HUES48 (cell line): ENCODE measurements at regions not wholly inside any gene's neighbourhood (a gene's known extent, or its start where the extent isn't known, plus 50 kb on each side); places are given as distances from the start of the nearest gene placed in this dataset.

Source experiments
- H3K27ac ChIP-seq: one replicate; pipeline ENCODE4 v1.7.0; 2013; ENCODE audit warnings: low read depth, low read length, inconsistent platforms
- H3K27me3 ChIP-seq: 2 replicates; pipeline ENCODE4 v1.6.1; 2013; ENCODE audit warnings: mild to moderate bottlenecking, low read length; ENCODE audit not compliant: control insufficient read depth, insufficient read depth
- H3K36me3 ChIP-seq: 2 replicates; pipeline ENCODE4 v1.6.1; 2013; ENCODE audit warnings: low read length; ENCODE audit not compliant: control insufficient read depth, insufficient read depth
- H3K4me1 ChIP-seq: 2 replicates; pipeline ENCODE4 v1.6.1; 2013; ENCODE audit warnings: mild to moderate bottlenecking, low read length; ENCODE audit not compliant: control insufficient read depth, insufficient read depth
- H3K4me3 ChIP-seq: 2 replicates; pipeline ENCODE4 v1.5.1; 2013; ENCODE audit warnings: mild to moderate bottlenecking, low read depth, low read length
- H3K9ac ChIP-seq: 2 replicates; pipeline ENCODE4 v1.6.1; 2013; ENCODE audit warnings: mild to moderate bottlenecking, low read depth, low read length, moderate library complexity
- H3K9me3 ChIP-seq: 2 replicates; pipeline ENCODE4 v1.6.1; 2013; ENCODE audit warnings: low read length; ENCODE audit not compliant: control insufficient read depth, insufficient read depth

- no peak overlapping the region for H3K27ac ChIP-seq
- no peaks in the 10 kb centered on the region for H3K27me3 ChIP-seq
- no peaks in the 10 kb centered on the region for H3K9me3 ChIP-seq
- H3K4me1 ChIP-seq = peaks cover 14% of the 10 kb centered on the region
- H3K4me3 ChIP-seq = no peak overlapping the region
- H3K36me3 ChIP-seq = no peaks in the 10 kb centered on the region
- H3K9ac ChIP-seq = no peak overlapping the region
Observed at GRCh38 chrX:99137488-99137887, 1272.6 kb downstream of the PCDH19 start.

- H3K9ac ChIP-seq = no peak overlapping the region
- H3K9me3 ChIP-seq = no peaks in the 10 kb centered on the region
- no peak overlapping the region for H3K27ac ChIP-seq
- no peaks in the 10 kb centered on the region for H3K36me3 ChIP-seq
- no peaks in the 10 kb centered on the region for H3K27me3 ChIP-seq
- H3K4me1 ChIP-seq = peaks cover 16% of the 10 kb centered on the region
- no peak overlapping the region for H3K4me3 ChIP-seq
Observed at GRCh38 chrX:99117011-99117410, 1293.1 kb downstream of the PCDH19 start.

- Histone ChIP-seq H3K9me3 (no peaks in the 10 kb centered on the region; the same call in 1 of the 2 replicates), H3K27ac (no peak overlapping the region), H3K9ac (no peak overlapping the region), H3K36me3 (no peaks in the 10 kb centered on the region), H3K27me3 (no peaks in the 10 kb centered on the region), H3K4me3 (no peak overlapping the region), H3K4me1 (0 out of 2 replicates have a peak, but pooled peaks cover 4% of the 10 kb centered on the region)
Observed at GRCh38 chrX:99095965-99096635, 1314.0 kb downstream of the PCDH19 start.

- Histone ChIP-seq H3K27me3 (no peaks in the 10 kb centered on the region), H3K36me3 (no peaks in the 10 kb centered on the region), H3K27ac (no peak overlapping the region), H3K4me1 (0 out of 2 replicates have a peak, but pooled peaks cover 4% of the 10 kb centered on the region), H3K4me3 (no peak overlapping the region), H3K9ac (no peak overlapping the region), H3K9me3 (no peaks in the 10 kb centered on the region; the same call in 1 of the 2 replicates)
Observed at GRCh38 chrX:99091459-99091858, 1318.6 kb downstream of the PCDH19 start.

- H3K4me3 ChIP-seq = no peak overlapping the region
- H3K36me3 ChIP-seq = no peaks in the 10 kb centered on the region
- no peak overlapping the region for H3K27ac ChIP-seq
- no peaks in the 10 kb centered on the region for H3K9me3 ChIP-seq
- H3K9ac ChIP-seq = no peak overlapping the region
- H3K27me3 ChIP-seq = no peaks in the 10 kb centered on the region
- H3K4me1 ChIP-seq = no peaks in the 10 kb centered on the region
Observed at GRCh38 chrX:99078301-99078700, 1331.8 kb downstream of the PCDH19 start.

GRCh38 chrX:99077099-99077498 lies 1333.0 kb downstream of the PCDH19 start:
- Histone ChIP-seq H3K4me1 (no peaks in the 10 kb centered on the region), H3K36me3 (no peaks in the 10 kb centered on the region), H3K27ac (no peak overlapping the region), H3K9me3 (no peaks in the 10 kb centered on the region), H3K9ac (no peak overlapping the region), H3K4me3 (no peak overlapping the region), H3K27me3 (no peaks in the 10 kb centered on the region)

- no peaks in the 10 kb centered on the region for H3K9me3 ChIP-seq
- H3K4me3 ChIP-seq = no peak overlapping the region
- H3K27me3 ChIP-seq = no peaks in the 10 kb centered on the region
- no peaks in the 10 kb centered on the region for H3K4me1 ChIP-seq
- no peaks in the 10 kb centered on the region for H3K36me3 ChIP-seq
- no peak overlapping the region for H3K27ac ChIP-seq
- no peak overlapping the region for H3K9ac ChIP-seq
Observed at GRCh38 chrX:99073551-99073950, 1336.5 kb downstream of the PCDH19 start.

GRCh38 chrX:99051639-99052038 lies 1358.4 kb downstream of the PCDH19 start:
- no peak overlapping the region for H3K27ac ChIP-seq
- H3K9me3 ChIP-seq = peaks cover 3% of the 10 kb centered on the region; the same call in 1 of the 2 replicates
- no peaks in the 10 kb centered on the region for H3K36me3 ChIP-seq
- no peaks in the 10 kb centered on the region for H3K4me1 ChIP-seq
- H3K9ac ChIP-seq = no peak overlapping the region
- H3K27me3 ChIP-seq = no peaks in the 10 kb centered on the region
- H3K4me3 ChIP-seq = no peak overlapping the region

- H3K27me3 ChIP-seq = no peaks in the 10 kb centered on the region
- H3K27ac ChIP-seq = no peak overlapping the region
- no peaks in the 10 kb centered on the region for H3K9me3 ChIP-seq
- H3K4me1 ChIP-seq = peaks cover 9% of the 10 kb centered on the region
- H3K9ac ChIP-seq = no peak overlapping the region
- no peak overlapping the region for H3K4me3 ChIP-seq
- no peaks in the 10 kb centered on the region for H3K36me3 ChIP-seq
Observed at GRCh38 chrX:99033226-99033901, 1376.7 kb downstream of the PCDH19 start.

- no peak overlapping the region for H3K27ac ChIP-seq
- H3K4me1 ChIP-seq = no peaks in the 10 kb centered on the region
- no peaks in the 10 kb centered on the region for H3K27me3 ChIP-seq
- no peaks in the 10 kb centered on the region for H3K36me3 ChIP-seq
- no peak overlapping the region for H3K4me3 ChIP-seq
- peaks cover 7% of the 10 kb centered on the region; the same call in 1 of the 2 replicates for H3K9me3 ChIP-seq
- H3K9ac ChIP-seq = no peak overlapping the region
Observed at GRCh38 chrX:99010957-99011356, 1399.1 kb downstream of the PCDH19 start.

GRCh38 chrX:99001286-99001685 lies 1408.8 kb downstream of the PCDH19 start:
- no peaks in the 10 kb centered on the region for H3K36me3 ChIP-seq
- H3K9ac ChIP-seq = no peak overlapping the region
- H3K9me3 ChIP-seq = no peaks in the 10 kb centered on the region
- H3K4me1 ChIP-seq = peaks cover 6% of the 10 kb centered on the region
- no peak overlapping the region for H3K27ac ChIP-seq
- no peaks in the 10 kb centered on the region for H3K27me3 ChIP-seq
- H3K4me3 ChIP-seq = no peak overlapping the region
